Upper lobe of right lung (tissue), 1 donor: ENCODE measurements at regions not wholly inside any gene's neighbourhood (a gene's known extent, or its start where the extent isn't known, plus 50 kb on each side); places are given as distances from the start of the nearest gene placed in this dataset.

Experiments used
- ATAC-seq: fragments of 200-7000 bp; cut with Tn5 transposase; one replicate; pipeline ENCODE4 v1.9.1; 2020; ENCODE audit warnings: mild to moderate bottlenecking, moderate library complexity
- DNase-seq: peaks from one replicate; pipeline ENCODE4 v3.0.0-alpha.2; 2020
- H3K27ac ChIP-seq: fragments of 200-600 bp; one replicate; pipeline ENCODE4 v1.8.0; 2022
- H3K27me3 ChIP-seq: fragments of 200-600 bp; one replicate; pipeline ENCODE4 v1.8.0; 2022; ENCODE audit warnings: mild to moderate bottlenecking
- H3K36me3 ChIP-seq: fragments of 200-600 bp; one replicate; pipeline ENCODE4 v1.8.0; 2022
- H3K4me1 ChIP-seq: fragments of 200-600 bp; one replicate; pipeline ENCODE4 v1.8.0; 2022
- H3K4me3 ChIP-seq: fragments of 200-600 bp; one replicate; pipeline ENCODE4 v1.8.0; 2022; ENCODE audit warnings: mild to moderate bottlenecking
- H3K9me3 ChIP-seq: fragments of 200-600 bp; one replicate; pipeline ENCODE4 v1.8.0; 2022
- CTCF ChIP-seq: fragments of 200-600 bp; IDR thresholded peaks from one replicate; pipeline ENCODE4 v1.8.0; 2022; ENCODE audit warnings: antibody characterized with exemption
- intact Hi-C: fragments of 100-400 bp; cut with DNase I; formaldehyde crosslinking; loops from one replicate; pipeline ENCODE4 v1.11.0; 2022
- donor health status: DM: no; HTN: yes; CAD: no; lungs with severe emphysema.

GRCh38 chr15:55126111-55126510 lies 70.6 kb downstream of the RSL24D1 start:
- Histone ChIP-seq H3K4me1 (no peaks in the 10 kb centered on the region), H3K27ac (no peak overlapping the region), H3K9me3 (no peaks in the 10 kb centered on the region), H3K36me3 (no peaks in the 10 kb centered on the region), H3K4me3 (no peak overlapping the region), H3K27me3 (no peaks in the 10 kb centered on the region)
- intact Hi-C loops: loop anchor here (10.0 kb wide), 1 partner anchor 101 kb away; no protein-coding TSS in a partner anchor
- TF ChIP-seq CTCF: no peak
- DNase-seq (no peak), ATAC-seq (no peak)

- no peak for ATAC-seq
- intact Hi-C loops: loop anchor here (10.0 kb wide), 1 partner anchor 100 kb away; no protein-coding TSS in a partner anchor
- TF ChIP-seq CTCF: no peak
These were observed 72.1 kb downstream of the RSL24D1 start for GRCh38 chr15:55124616-55125015.

GRCh38 chr15:55118344-55118870 lies 78.3 kb downstream of the RSL24D1 start:
- ATAC-seq (no peak), DNase-seq (no peak)
- H3K27ac ChIP-seq: no peak overlapping the region
- H3K4me1 ChIP-seq: no peaks in the 10 kb centered on the region
- no peak overlapping the region for H3K4me3 ChIP-seq
- H3K9me3 ChIP-seq: no peaks in the 10 kb centered on the region
- no peak for TF ChIP-seq CTCF
- no peaks in the 10 kb centered on the region for H3K27me3 ChIP-seq
- intact Hi-C loops: no loop called here
- H3K36me3 ChIP-seq: no peaks in the 10 kb centered on the region

More at GRCh38 chr15:55124616-55125015, 72.1 kb downstream of the RSL24D1 start:
- no peak for DNase-seq
- H3K9me3 ChIP-seq: no peaks in the 10 kb centered on the region
- no peak overlapping the region for H3K4me3 ChIP-seq
- no peak overlapping the region for H3K27ac ChIP-seq
- H3K4me1 ChIP-seq: no peaks in the 10 kb centered on the region
- no peaks in the 10 kb centered on the region for H3K36me3 ChIP-seq
- H3K27me3 ChIP-seq: no peaks in the 10 kb centered on the region

GRCh38 chr15:55116636-55117035 lies 80.1 kb downstream of the RSL24D1 start:
- Histone ChIP-seq H3K36me3 (no peaks in the 10 kb centered on the region), H3K4me1 (no peaks in the 10 kb centered on the region), H3K27ac (no peak overlapping the region), H3K27me3 (no peaks in the 10 kb centered on the region), H3K4me3 (no peak overlapping the region), H3K9me3 (no peaks in the 10 kb centered on the region)
- TF ChIP-seq CTCF: no peak
- ATAC-seq (peak; percentile 15), DNase-seq (no peak)
- intact Hi-C loops: no loop called here

GRCh38 chr15:55113736-55114135 lies 83.0 kb downstream of the RSL24D1 start:
- Histone ChIP-seq H3K27me3 (no peaks in the 10 kb centered on the region), H3K4me3 (no peak overlapping the region), H3K4me1 (no peaks in the 10 kb centered on the region), H3K27ac (no peak overlapping the region), H3K36me3 (no peaks in the 10 kb centered on the region), H3K9me3 (no peaks in the 10 kb centered on the region)
- no peak for TF ChIP-seq CTCF
- ATAC-seq (no peak), DNase-seq (no peak)
- intact Hi-C loops: no loop called here

- Histone ChIP-seq H3K36me3 (no peaks in the 10 kb centered on the region), H3K27ac (no peak overlapping the region), H3K4me1 (no peaks in the 10 kb centered on the region), H3K27me3 (no peaks in the 10 kb centered on the region), H3K9me3 (no peaks in the 10 kb centered on the region), H3K4me3 (no peak overlapping the region)
- no peak for TF ChIP-seq CTCF
- no peak for DNase-seq
- no peak for ATAC-seq
- intact Hi-C loops: no loop called here
These were observed 84.0 kb downstream of the RSL24D1 start for GRCh38 chr15:55112706-55113105.
